LNCaP clone FGC (cell line): ENCODE measurements at regions not wholly inside any gene's neighbourhood (a gene's known extent, or its start where the extent isn't known, plus 50 kb on each side); places are given as distances from the start of the nearest gene placed in this dataset.
A peak's percentile ranks its signal among the peaks of the same experiment; 100 is the strongest.
"Not testable (repeated sequence)": the region's sequence is repeated elsewhere in the genome, so short reads cannot be mapped to it uniquely, and the experiment has no call there.

Source experiments
- DNase-seq: peaks from one replicate; pipeline ENCODE4 v3.0.0-alpha.2; 2011; ENCODE audit warnings: low read depth
- H3K4me3 ChIP-seq: 2 replicates; pipeline ENCODE4 v1.5.1; 2011; ENCODE audit warnings: mild to moderate bottlenecking, low read depth, low read length, control low read depth
- TF ChIP-seq, protein P1 (sequence below): IDR thresholded peaks from 2 replicates; pipeline ENCODE4 v1.5.1; 2012; ENCODE audit warnings: mild to moderate bottlenecking; ENCODE audit not compliant: control insufficient read depth, insufficient read depth; ENCODE audit errors: extremely low read depth

DNA sequence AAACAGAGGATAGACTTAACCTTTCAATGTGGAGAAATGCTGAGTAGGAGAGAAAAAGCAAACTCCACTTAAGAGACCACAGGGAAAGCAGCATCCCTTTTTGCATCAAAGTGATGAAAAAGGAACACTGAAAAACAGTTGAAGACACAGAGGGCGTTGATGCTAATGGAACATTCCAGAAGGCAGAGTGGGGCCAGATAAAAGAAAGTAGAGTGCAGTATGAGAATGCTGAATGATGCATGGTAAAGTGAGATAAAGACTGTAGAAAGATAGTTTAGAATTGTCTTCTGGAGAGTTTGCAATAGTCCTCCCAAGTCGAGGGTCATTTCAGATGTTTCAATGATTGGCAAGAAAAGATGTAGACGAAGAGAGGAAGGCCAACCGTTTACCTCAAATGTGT lies 574.3 kb downstream of the PRR16 start:
- no peak for DNase-seq
- TF ChIP-seq, protein P1, sequence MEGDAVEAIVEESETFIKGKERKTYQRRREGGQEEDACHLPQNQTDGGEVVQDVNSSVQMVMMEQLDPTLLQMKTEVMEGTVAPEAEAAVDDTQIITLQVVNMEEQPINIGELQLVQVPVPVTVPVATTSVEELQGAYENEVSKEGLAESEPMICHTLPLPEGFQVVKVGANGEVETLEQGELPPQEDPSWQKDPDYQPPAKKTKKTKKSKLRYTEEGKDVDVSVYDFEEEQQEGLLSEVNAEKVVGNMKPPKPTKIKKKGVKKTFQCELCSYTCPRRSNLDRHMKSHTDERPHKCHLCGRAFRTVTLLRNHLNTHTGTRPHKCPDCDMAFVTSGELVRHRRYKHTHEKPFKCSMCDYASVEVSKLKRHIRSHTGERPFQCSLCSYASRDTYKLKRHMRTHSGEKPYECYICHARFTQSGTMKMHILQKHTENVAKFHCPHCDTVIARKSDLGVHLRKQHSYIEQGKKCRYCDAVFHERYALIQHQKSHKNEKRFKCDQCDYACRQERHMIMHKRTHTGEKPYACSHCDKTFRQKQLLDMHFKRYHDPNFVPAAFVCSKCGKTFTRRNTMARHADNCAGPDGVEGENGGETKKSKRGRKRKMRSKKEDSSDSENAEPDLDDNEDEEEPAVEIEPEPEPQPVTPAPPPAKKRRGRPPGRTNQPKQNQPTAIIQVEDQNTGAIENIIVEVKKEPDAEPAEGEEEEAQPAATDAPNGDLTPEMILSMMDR = no peak
- H3K4me3 ChIP-seq = no peak overlapping the region

DNA sequence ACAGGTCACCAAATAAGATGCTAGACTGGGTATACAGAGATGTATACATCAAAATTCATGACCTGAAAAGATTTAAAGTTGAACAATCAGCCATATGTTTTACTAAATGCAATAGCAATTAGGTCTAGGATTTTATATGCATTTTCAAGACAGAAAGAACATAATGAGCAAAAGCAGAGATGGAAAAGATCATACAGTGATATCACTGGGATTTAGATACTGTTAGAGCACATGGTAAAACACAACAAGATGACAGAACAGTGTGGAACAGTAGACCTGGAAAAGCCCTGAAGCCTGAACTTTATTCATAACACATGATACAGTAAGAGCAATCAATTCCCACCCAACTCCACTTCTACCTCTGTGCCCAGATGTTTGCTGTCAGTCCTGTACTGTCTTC lies 585.9 kb downstream of the PRR16 start:
- DNase-seq = no peak
- TF ChIP-seq, protein P1 = no peak
- H3K4me3 ChIP-seq = no peak overlapping the region

DNA sequence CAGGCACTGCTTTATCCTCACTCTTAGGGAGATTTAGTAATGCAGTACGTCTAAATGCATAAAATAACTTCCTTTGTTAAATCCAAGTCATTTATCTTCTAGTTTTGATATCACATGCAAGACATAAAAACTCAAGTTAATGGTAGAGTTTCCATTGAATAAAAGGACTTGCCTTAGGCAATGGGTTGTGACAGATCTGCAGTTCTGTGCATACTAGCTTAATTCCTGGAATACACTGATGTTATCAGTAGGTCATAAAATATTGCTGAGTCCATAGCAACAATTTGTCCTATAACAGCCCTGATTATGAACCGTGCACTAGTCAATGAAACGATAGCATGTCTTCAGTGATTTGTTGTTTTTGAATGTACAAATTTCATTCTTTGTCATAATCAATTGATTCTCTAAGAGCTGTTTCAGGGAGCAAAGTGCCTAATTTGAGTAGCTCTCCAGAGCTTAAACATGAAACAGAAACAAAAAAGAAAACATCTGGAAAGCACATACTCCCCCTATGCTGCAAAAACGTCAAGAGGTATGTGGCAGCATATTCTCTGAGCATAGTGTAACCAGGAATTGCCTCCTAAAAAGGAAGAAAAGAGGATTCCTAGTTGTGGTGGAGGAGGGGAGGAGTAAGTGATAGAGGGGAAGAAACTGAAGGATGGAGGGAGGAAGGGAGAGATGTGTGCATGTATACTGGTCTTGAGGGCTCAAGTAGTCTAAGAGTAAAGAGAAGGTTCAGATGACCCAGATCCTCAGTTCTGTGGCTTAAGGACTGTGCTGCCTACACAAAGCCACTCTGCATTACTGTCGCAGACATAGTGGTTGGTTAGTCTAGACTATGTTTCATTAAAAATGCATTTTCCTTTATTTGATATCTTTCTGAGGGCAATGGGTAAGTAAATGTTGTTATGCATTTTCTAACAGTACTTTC lies 589.2 kb downstream of the PRR16 start:
- peak; percentile 70 for DNase-seq
- TF ChIP-seq, protein P1 = no peak
- no peak overlapping the region for H3K4me3 ChIP-seq

- TF ChIP-seq, protein P1 = no peak
- no peak overlapping the region for H3K4me3 ChIP-seq
- no peak for DNase-seq
Observed at GRCh38 chr5:121055586-121055985, 591.5 kb downstream of the PRR16 start.

GRCh38 chr5:121064241-121064640 lies 600.1 kb downstream of the PRR16 start:
- not testable (repeated sequence) for DNase-seq, H3K4me3 ChIP-seq

GRCh38 chr5:121086671-121087070 lies 622.6 kb downstream of the PRR16 start:
- no peak for DNase-seq
- TF ChIP-seq, protein P1 = no peak
- no peak overlapping the region for H3K4me3 ChIP-seq

DNA sequence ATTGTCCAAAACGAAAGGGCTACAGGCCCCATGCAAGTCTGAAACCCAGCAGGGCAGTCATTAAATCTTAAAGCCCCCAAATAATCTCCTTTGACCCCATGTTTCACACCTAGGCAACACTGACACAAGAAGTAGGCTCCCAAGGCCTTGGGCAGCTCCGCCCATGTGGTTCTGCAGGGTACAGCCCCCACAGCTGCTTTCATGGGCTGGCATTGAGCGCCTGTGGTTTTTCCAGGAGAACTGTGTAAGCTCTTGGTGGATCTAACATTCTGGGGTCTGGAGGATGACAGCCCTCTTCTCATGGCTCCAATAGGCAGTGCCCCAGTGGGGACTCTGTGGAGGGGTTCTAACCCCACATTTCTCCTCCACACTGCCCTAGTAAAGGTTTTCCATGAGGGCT lies 623.5 kb downstream of the PRR16 start:
- no peak overlapping the region for H3K4me3 ChIP-seq
- DNase-seq = no peak

More for the DNA sequence above, 623.5 kb downstream of the PRR16 start:
- TF ChIP-seq, protein P1 = no peak
